ENCODE measurements at regions not wholly inside any gene's neighbourhood (a gene's known extent, or its start where the extent isn't known, plus 50 kb on each side); places are given as distances from the start of the nearest gene placed in this dataset.

- no peak for DNase-seq (ENCODE audit: low read depth in 2 of 2)
These were observed 133.4 kb downstream of the JCAD start for GRCh38 chr10:29925771-29926692.

- DNase-seq (ENCODE audit: low read depth in 2 of 2), result no peak
These were observed 134.9 kb downstream of the JCAD start for GRCh38 chr10:29924436-29924835.

GRCh38 chr10:29923416-29923965 lies 135.9 kb downstream of the JCAD start:
- no peak for DNase-seq (ENCODE audit: low read depth in 2 of 2)

- DNase-seq (ENCODE audit: low read depth in 2 of 2), result no peak
These were observed 136.5 kb downstream of the JCAD start for GRCh38 chr10:29922892-29923291.

- no peak for DNase-seq (ENCODE audit: low read depth in 2 of 2)
These were observed 137.2 kb downstream of the JCAD start for GRCh38 chr10:29922226-29922625.

- DNase-seq (ENCODE audit: low read depth in 2 of 2), result no peak
These were observed 138.3 kb downstream of the JCAD start for GRCh38 chr10:29921071-29921446.

GRCh38 chr10:29920408-29921070 lies 138.8 kb downstream of the JCAD start:
- no peak for DNase-seq (ENCODE audit: low read depth in 2 of 2)

- no peak for DNase-seq (ENCODE audit: low read depth in 2 of 2)
These were observed 140.6 kb downstream of the JCAD start for GRCh38 chr10:29918623-29919400.

- no peak for DNase-seq (ENCODE audit: low read depth in 2 of 2)
These were observed 142.1 kb downstream of the JCAD start for GRCh38 chr10:29917311-29917710.

GRCh38 chr10:29916669-29917068 lies 142.7 kb downstream of the JCAD start:
- no peak for DNase-seq (ENCODE audit: low read depth in 2 of 2)

GRCh38 chr10:29914986-29915785 lies 144.2 kb downstream of the JCAD start:
- DNase-seq (ENCODE audit: low read depth in 2 of 2), result no peak

- no peak for DNase-seq (ENCODE audit: low read depth in 2 of 2)
These were observed 150.4 kb downstream of the JCAD start for GRCh38 chr10:29908962-29909361.

GRCh38 chr10:29900865-29901264 lies 158.5 kb downstream of the JCAD start:
- DNase-seq (ENCODE audit: low read depth in 2 of 2), result no peak

GRCh38 chr10:29897999-29898716 lies 161.2 kb downstream of the JCAD start:
- no peak for DNase-seq (ENCODE audit: low read depth in 2 of 2)

GRCh38 chr10:29897430-29897829 lies 162.0 kb downstream of the JCAD start:
- no peak for DNase-seq (ENCODE audit: low read depth in 2 of 2)

GRCh38 chr10:29896053-29896452 lies 163.3 kb downstream of the JCAD start:
- no peak for DNase-seq (ENCODE audit: low read depth in 2 of 2)

- no peak for DNase-seq (ENCODE audit: low read depth in 2 of 2)
These were observed 163.9 kb downstream of the JCAD start for GRCh38 chr10:29895456-29895855.

GRCh38 chr10:29888321-29888720 lies 171.1 kb downstream of the JCAD start:
- DNase-seq (ENCODE audit: low read depth in 2 of 2), result no peak

- no peak for DNase-seq (ENCODE audit: low read depth in 2 of 2)
These were observed 173.1 kb downstream of the JCAD start for GRCh38 chr10:29886299-29886698.

GRCh38 chr10:29883231-29883630 lies 176.2 kb downstream of the JCAD start:
- DNase-seq (ENCODE audit: low read depth in 2 of 2), result no peak

GRCh38 chr10:29882766-29883165 lies 176.6 kb downstream of the JCAD start:
- no peak for DNase-seq (ENCODE audit: low read depth in 2 of 2)

Measured in activated CD8-positive, alpha-beta memory T cell treated with anti-CD3 and anti-CD28 coated beads for 4 hours (primary cell).